Lung (tissue), 11 donors: ENCODE measurements at regions not wholly inside any gene's neighbourhood (a gene's known extent, or its start where the extent isn't known, plus 50 kb on each side); places are given as distances from the start of the nearest gene placed in this dataset.
"Not testable (repeated sequence)": the region's sequence is repeated elsewhere in the genome, so short reads cannot be mapped to it uniquely, and the experiment has no call there.

ENCODE experiments used
- ATAC-seq: fragments of 200-7000 bp; cut with Tn5 transposase; one replicate; pipeline ENCODE4 v1.9.1; 2020; ENCODE audit warnings: moderate number of reproducible peaks; ENCODE audit not compliant: insufficient read depth, low FRiP score
- DNase-seq, 3 donors: peaks; one replicate each; pipeline ENCODE4 v3.0.0-alpha.2; 2013 to 2017
- H3K27ac ChIP-seq, 2 donors: one replicate each; pipeline ENCODE4 v1.5.1; 2013; ENCODE audit warnings: mild to moderate bottlenecking in 2 of 2, moderate library complexity in 2 of 2, control low read depth in 1 of 2, inconsistent platforms in 1 of 2, low read depth in 1 of 2, low read length in 1 of 2
- H3K27me3 ChIP-seq, 3 donors: one replicate each; pipeline ENCODE4 v1.5.1; 2013; ENCODE audit warnings: low read length in 2 of 3; ENCODE audit not compliant: control insufficient read depth in 3 of 3, insufficient read depth in 3 of 3
- H3K36me3 ChIP-seq, 4 donors: one replicate each; pipeline ENCODE4 v1.5.1; 2013; ENCODE audit warnings: low read length in 4 of 4, mild to moderate bottlenecking in 1 of 4, moderate library complexity in 1 of 4; ENCODE audit not compliant: control insufficient read depth in 4 of 4, insufficient read depth in 4 of 4
- H3K4me1 ChIP-seq, 5 donors: one replicate each; pipeline ENCODE4 v1.5.1; 2013; ENCODE audit warnings: low read length in 5 of 5, mild to moderate bottlenecking in 2 of 5, moderate library complexity in 1 of 5; ENCODE audit not compliant: control insufficient read depth in 5 of 5, insufficient read depth in 5 of 5
- H3K4me3 ChIP-seq: one replicate; pipeline ENCODE4 v1.5.1; 2013; ENCODE audit warnings: mild to moderate bottlenecking, control low read depth, moderate library complexity
- H3K9ac ChIP-seq, 2 donors: one replicate each; pipeline ENCODE4 v1.5.1; 2013; ENCODE audit warnings: low read length in 2 of 2, control low read depth in 1 of 2; ENCODE audit not compliant: insufficient read depth in 1 of 2
- H3K9me3 ChIP-seq, 4 donors: one replicate each; pipeline ENCODE4 v1.5.1; 2013; ENCODE audit warnings: low read length in 3 of 4, mild to moderate bottlenecking in 1 of 4, moderate library complexity in 1 of 4; ENCODE audit not compliant: control insufficient read depth in 4 of 4, insufficient read depth in 3 of 4
- CTCF ChIP-seq: IDR thresholded peaks from 2 replicates; pipeline ENCODE4 v1.5.1; 2012; ENCODE audit warnings: mild to moderate bottlenecking; ENCODE audit errors: control extremely low read depth, extremely low read depth
- WGBS, 2 donors: extraction: QIAGEN DNeasy Blood & Tissue Kit; methylation state at CpG; one replicate each; pipeline ENCODE4 v1.1.7; 2013; 5-methylcytosine and 5-hydroxymethylcytosine counted together
- donor health status: control.
- donor health status: control.
- donor health status: Bipolar disorder and iron deficiency.
- donor health status: healthy.
- donor health status: DM: yes; HTN: yes; CAD: no.

DNA sequence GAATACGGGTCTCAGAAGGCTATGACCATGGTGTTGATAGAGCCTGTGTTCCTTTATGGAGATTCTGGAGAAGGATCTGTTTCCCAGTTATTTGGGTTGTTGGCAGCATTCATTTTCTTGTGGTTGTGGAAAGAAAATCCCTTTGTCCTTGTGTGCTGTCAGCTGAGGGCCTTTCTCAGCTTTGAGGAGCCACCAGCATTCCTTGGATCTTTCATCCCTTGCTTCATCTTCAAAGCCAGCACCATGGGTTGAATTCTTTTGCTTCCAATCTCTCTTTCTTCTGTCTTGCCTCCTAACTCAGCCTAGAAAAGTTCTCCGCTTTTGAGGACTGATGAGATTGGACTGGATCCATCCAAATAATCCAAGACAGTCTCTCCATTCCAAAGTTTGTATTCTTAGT is 103.2 kb upstream of the MMADHC start:
- WGBS, 2 donors: 91 to 94% methylated on average over 2 of the region's 2 CpGs
- Histone ChIP-seq H3K4me1 (peaks cover 0 to 8% (median 0%) of the 10 kb centered on the region in 5 donors), H3K27me3 (no peaks in the 10 kb centered on the region), H3K9ac (no peak overlapping the region), H3K9me3 (peaks cover 0 to 2% (median 0%) of the 10 kb centered on the region in 4 donors), H3K4me3 (no peak overlapping the region), H3K27ac (no peak overlapping the region), H3K36me3 (no peaks in the 10 kb centered on the region)
- no peak for DNase-seq
- ATAC-seq: no peak
- no peak for TF ChIP-seq CTCF

DNA sequence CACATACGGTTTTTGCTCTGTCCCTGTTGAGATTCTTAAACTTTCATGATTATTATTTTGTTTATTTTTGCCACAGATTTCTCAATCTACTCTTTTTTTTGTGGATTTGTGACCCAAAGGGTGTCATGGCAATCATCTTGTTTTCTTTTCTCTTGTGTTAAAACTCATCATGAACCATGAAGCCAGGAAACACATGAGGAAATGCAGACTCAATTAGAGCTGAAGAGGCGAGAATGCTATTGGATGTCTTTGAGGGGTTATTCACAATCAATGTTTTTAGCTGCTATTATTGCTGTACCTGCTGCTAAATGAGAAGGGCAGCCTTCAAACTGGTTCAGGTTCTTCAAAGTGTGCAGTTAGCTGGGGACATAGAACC is 99.5 kb upstream of the MMADHC start:
- peaks cover 0 to 8% (median 0%) of the 10 kb centered on the region in 5 donors for H3K4me1 ChIP-seq
- no peak for ATAC-seq
- H3K36me3 ChIP-seq: no peaks in the 10 kb centered on the region
- DNase-seq: peak in 2 of 3 donors; percentile 37 to 40
- WGBS, 2 donors: 79 to 87% methylated on average over 2 of the region's 2 CpGs
- no peak for TF ChIP-seq CTCF
- no peak overlapping the region for H3K27ac ChIP-seq
- no peak overlapping the region for H3K4me3 ChIP-seq
- peaks cover 0 to 2% (median 0%) of the 10 kb centered on the region in 4 donors for H3K9me3 ChIP-seq
- H3K9ac ChIP-seq: no peak overlapping the region
- H3K27me3 ChIP-seq: no peaks in the 10 kb centered on the region

- Histone ChIP-seq H3K27me3 (no peaks in the 10 kb centered on the region), H3K4me3 (no peak overlapping the region), H3K9ac (no peak overlapping the region), H3K9me3 (peaks cover 0 to 2% (median 0%) of the 10 kb centered on the region in 4 donors), H3K36me3 (no peaks in the 10 kb centered on the region), H3K4me1 (peaks cover 0 to 8% (median 0%) of the 10 kb centered on the region in 5 donors), H3K27ac (no peak overlapping the region)
- 71 to 75% methylated on average over 6 of the region's 6 CpGs for WGBS, 2 donors
- no peak for TF ChIP-seq CTCF
- DNase-seq (peak in 1 of 3 donors; percentile 13), ATAC-seq (no peak)
Observed at GRCh38 chr2:149686136-149687051, 98.8 kb upstream of the MMADHC start.

DNA sequence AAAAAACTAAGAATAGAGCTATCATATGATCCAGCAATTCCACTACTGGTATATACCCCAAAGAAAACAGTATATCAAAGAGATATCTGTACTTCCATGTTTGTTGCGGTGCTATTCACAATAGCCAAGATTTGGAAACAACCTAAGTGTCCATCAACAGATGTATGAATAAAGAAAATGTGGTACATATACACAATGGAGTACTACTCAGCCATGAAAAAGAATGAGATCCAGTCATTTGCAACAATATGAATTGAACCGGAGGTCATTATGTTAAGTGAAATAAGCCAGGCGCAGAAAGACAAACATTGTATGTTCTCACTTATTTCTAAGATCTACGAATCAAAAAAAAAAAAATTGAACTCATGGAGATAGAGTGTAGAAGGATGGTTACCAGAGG is 97.8 kb upstream of the MMADHC start:
- H3K9ac ChIP-seq, DNase-seq, H3K27me3 ChIP-seq, H3K36me3 ChIP-seq, H3K4me3 ChIP-seq, H3K4me1 ChIP-seq, H3K9me3 ChIP-seq, ATAC-seq, H3K27ac ChIP-seq: not testable (repeated sequence)
- WGBS, 2 donors: 83 to 96% methylated on average over 4 of the region's 4 CpGs
